ENCODE measurements at regions not wholly inside any gene's neighbourhood (a gene's known extent, or its start where the extent isn't known, plus 50 kb on each side); places are given as distances from the start of the nearest gene placed in this dataset.
"Not testable (repeated sequence)": the region's sequence is repeated elsewhere in the genome, so short reads cannot be mapped to it uniquely, and the experiment has no call there.

DNA sequence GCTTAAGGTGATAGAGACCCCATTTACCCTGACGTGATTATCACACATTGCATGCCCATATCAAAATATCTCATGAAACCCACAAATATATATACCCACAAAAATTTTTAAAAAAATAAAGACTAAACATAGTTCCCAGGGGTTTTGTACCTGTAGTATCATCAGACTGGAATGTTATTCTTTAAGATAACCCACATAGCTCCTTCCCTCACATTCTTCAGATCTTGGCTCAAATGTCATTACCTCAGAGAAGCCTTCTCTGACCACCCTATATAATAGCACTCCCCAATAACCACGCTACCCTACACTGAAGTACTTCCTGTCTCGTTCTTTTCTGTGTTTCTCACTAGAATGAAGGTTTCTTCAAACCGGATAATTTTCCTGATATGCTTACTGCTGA, 138.3 kb upstream of the SNX7 start:
- intact Hi-C loops (cut with DNase I) = no loop called here
- no peak for TF ChIP-seq POLR2A (IDR thresholded peaks at IDR 0.05)
- Histone ChIP-seq H3K27ac (no peak overlapping the region), H3K27me3 (no peaks in the 10 kb centered on the region), H3K4me3 (no peak overlapping the region), H3K36me3 (no peaks in the 10 kb centered on the region), H3K9me3 (no peaks in the 10 kb centered on the region), H3K4me1 (no peaks in the 10 kb centered on the region)
- 49% methylated on average over 4 of the region's 4 CpGs for WGBS (ENCODE audit: insufficient coverage, low coverage, low lambda C conversion rate, missing lambda C conversion rate)
- DNase-seq (no peak), ATAC-seq (no peak)

DNA sequence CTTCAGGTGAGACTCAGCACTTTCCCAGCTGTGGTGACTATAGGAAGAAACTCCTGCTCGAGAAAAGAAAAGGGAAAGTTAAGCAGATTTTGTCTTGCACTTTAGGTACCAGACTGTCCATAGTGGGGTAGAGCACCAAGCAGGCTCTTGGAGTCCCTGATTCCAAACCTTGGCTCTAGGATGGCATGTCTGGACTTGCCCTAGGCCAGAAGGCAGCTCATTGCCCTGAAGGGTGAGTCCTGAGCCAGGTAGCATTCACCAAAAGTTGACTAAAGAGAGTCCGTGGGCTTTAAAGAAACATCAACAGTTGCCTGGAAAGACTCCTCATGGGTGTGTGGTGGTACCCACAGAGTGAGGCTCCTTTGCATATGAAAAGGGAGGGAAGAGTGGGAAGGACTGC, 145.2 kb upstream of the SNX7 start:
- Histone ChIP-seq H3K9me3 (no peaks in the 10 kb centered on the region), H3K4me1 (no peaks in the 10 kb centered on the region), H3K4me3 (no peak overlapping the region), H3K36me3 (no peaks in the 10 kb centered on the region), H3K27ac (no peak overlapping the region), H3K27me3 (no peaks in the 10 kb centered on the region)
- 38% methylated on average over 2 of the region's 2 CpGs for WGBS (ENCODE audit: insufficient coverage, low coverage, low lambda C conversion rate, missing lambda C conversion rate)
- ATAC-seq = no peak
- intact Hi-C loops (cut with DNase I) = no loop called here
- no peak for TF ChIP-seq POLR2A (IDR thresholded peaks at IDR 0.05)
- TF ChIP-seq, protein P1, sequence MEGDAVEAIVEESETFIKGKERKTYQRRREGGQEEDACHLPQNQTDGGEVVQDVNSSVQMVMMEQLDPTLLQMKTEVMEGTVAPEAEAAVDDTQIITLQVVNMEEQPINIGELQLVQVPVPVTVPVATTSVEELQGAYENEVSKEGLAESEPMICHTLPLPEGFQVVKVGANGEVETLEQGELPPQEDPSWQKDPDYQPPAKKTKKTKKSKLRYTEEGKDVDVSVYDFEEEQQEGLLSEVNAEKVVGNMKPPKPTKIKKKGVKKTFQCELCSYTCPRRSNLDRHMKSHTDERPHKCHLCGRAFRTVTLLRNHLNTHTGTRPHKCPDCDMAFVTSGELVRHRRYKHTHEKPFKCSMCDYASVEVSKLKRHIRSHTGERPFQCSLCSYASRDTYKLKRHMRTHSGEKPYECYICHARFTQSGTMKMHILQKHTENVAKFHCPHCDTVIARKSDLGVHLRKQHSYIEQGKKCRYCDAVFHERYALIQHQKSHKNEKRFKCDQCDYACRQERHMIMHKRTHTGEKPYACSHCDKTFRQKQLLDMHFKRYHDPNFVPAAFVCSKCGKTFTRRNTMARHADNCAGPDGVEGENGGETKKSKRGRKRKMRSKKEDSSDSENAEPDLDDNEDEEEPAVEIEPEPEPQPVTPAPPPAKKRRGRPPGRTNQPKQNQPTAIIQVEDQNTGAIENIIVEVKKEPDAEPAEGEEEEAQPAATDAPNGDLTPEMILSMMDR (IDR thresholded peaks at IDR 0.05) = no peak
- DNase-seq = no peak

DNA sequence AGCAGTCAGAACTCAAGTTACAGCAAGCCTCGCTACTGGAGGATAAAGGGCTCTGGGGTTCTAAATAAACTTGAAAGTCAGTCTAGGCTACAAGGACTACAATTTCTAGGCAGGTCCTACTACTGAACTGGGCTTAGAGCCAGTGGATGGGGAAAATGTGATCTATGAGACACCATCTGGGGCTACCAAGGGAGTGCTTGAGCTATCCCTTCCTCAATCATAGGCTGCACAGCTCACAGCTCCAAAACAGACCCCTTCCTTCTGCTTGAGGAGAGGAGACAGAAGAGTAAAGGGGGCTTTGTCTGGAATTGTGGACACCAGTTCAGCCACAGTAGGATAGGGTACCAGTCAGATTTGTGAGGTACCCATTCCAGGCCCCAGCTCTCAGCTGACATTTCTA, 145.8 kb upstream of the SNX7 start:
- H3K9me3 ChIP-seq = no peaks in the 10 kb centered on the region
- no peaks in the 10 kb centered on the region for H3K4me1 ChIP-seq
- ATAC-seq (no peak), DNase-seq (no peak)
- no peaks in the 10 kb centered on the region for H3K27me3 ChIP-seq
- H3K27ac ChIP-seq = no peak overlapping the region
- H3K36me3 ChIP-seq = no peaks in the 10 kb centered on the region
- TF ChIP-seq POLR2A (IDR thresholded peaks at IDR 0.05) = no peak
- TF ChIP-seq, protein P1 (IDR thresholded peaks at IDR 0.05) = no peak
- no peak overlapping the region for H3K4me3 ChIP-seq
- intact Hi-C loops (cut with DNase I) = no loop called here
- WGBS (ENCODE audit: insufficient coverage, low coverage, low lambda C conversion rate, missing lambda C conversion rate) = no CpG with 5 or more reads among the region's 1 CpG

DNA sequence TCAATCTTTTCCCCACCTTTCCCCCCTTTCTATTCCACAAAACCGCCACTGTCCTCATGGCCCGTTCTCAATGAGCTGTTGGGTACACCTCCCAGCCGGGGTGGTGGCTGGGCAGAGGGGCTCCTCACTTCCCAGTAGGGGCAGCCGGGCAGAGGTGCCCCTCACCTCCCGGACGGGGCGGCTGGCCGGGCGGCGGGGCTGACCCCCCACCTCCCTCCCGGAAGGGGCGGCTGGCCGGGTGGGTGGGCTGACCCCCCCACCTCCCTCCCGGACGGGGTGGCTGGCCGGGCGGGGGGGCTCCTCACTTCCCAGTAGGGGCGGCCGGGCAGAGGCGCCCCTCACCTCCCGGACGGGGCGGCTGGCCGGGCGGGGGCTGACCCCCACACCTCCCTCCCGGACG, 149.3 kb upstream of the SNX7 start:
- H3K36me3 ChIP-seq; H3K4me3 ChIP-seq; intact Hi-C loops (cut with DNase I); DNase-seq; ATAC-seq; H3K27me3 ChIP-seq; H3K4me1 ChIP-seq; H3K27ac ChIP-seq; H3K9me3 ChIP-seq: not testable (repeated sequence)
- no CpG with 5 or more reads among the region's 27 CpGs for WGBS (ENCODE audit: insufficient coverage, low coverage, low lambda C conversion rate, missing lambda C conversion rate)

DNA sequence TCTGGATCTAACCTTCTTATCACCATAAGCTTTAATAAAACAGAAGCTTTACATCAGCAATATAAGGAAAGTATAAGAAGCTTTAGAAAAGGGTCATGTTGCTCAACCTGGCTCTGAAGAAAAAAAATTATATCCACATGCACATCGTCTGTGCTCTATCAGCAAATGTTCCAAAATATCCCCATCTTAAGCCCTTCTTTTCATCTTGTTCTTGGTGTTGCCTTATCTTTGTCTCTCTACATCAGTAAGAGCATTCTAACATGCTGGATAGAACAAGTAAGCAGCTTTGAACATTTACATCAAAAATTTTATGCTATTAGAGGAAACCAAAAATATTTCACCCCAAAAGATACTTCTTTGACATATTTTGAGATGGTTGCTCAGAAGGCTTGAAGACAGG, 157.8 kb upstream of the SNX7 start:
- Histone ChIP-seq H3K36me3 (no peaks in the 10 kb centered on the region), H3K27me3 (no peaks in the 10 kb centered on the region), H3K9me3 (peaks cover 0 to 2% (median 0%) of the 10 kb centered on the region in 4 donors), H3K4me3 (no peak overlapping the region), H3K27ac (no peak overlapping the region), H3K4me1 (no peaks in the 10 kb centered on the region)
- DNase-seq (no peak), ATAC-seq (no peak)
- 50% methylated on average over 1 of the region's 1 CpG for WGBS (ENCODE audit: insufficient coverage, low coverage, low lambda C conversion rate, missing lambda C conversion rate)
- TF ChIP-seq POLR2A (IDR thresholded peaks at IDR 0.05) = no peak
- TF ChIP-seq, protein P1 (IDR thresholded peaks at IDR 0.05) = no peak
- intact Hi-C loops (cut with DNase I) = no loop called here

DNA sequence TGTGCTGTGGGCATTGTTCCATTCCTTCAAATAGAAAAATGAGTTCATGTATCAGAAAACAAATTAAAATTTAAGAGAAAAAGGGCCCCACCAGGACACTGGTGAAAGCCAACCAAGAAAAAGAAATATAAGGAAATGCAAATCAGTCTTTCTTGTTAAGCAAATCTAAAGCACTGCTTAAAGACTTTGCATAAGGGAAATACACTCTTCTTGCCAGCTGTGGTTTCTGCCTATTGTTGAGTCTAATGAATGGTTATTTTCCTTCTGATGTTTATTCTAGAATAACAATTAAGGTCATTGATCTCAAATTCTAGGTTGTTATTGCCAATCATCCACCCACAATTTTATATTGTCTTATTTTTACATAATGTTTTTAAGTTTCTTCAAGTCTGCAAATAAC, 158.6 kb upstream of the SNX7 start:
- Histone ChIP-seq H3K4me3 (no peak overlapping the region), H3K9me3 (peaks cover 0 to 2% (median 0%) of the 10 kb centered on the region in 4 donors), H3K4me1 (no peaks in the 10 kb centered on the region), H3K27ac (no peak overlapping the region), H3K36me3 (no peaks in the 10 kb centered on the region), H3K27me3 (no peaks in the 10 kb centered on the region)
- TF ChIP-seq, protein P1 (IDR thresholded peaks at IDR 0.05) = no peak
- TF ChIP-seq POLR2A (IDR thresholded peaks at IDR 0.05) = no peak
- DNase-seq (no peak), ATAC-seq (no peak)
- intact Hi-C loops (cut with DNase I) = no loop called here
